ENCODE measurements at regions not wholly inside any gene's neighbourhood (a gene's known extent, or its start where the extent isn't known, plus 50 kb on each side); places are given as distances from the start of the nearest gene placed in this dataset.

DNA sequence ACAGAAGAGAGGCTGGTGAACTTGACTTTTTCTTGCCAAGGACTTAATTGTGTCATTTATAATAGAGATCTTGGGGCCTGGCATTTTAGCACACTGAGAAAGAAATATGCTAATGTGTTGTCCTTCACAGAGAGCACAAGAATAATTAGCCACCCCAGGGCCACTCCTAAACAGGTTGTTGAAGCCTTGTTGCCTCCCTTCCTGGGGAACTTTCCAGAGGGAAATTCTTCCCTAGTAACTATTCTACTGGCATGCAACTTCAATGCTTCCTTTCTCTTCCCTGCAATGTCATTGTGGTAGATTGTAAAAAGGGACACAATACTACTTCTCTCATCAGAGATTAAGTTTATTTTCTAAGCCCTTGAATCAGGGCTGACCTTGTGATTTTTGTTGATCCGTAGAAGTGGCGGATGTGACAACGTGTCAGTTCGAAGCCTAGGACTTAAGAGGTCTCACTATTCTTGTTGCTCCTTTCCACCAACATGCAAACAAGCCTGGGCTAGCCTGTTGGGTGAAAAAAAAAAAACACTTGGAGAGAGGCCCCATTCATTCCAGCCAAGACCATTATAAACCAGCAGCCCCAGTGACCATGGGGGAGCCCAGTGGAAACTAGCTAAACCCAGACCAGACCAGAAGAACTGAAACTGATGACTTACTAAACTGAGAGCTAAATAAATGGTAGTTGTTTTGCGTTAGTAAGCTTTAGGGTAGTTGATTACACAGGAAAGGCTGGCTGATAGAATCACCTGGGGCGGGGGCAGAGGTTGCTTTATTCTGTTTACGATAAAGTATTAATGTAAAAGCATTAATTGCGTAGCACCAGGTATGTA is 287.2 kb downstream of the SHQ1 start:
- no peak for DNase-seq

- DNase-seq: peak; percentile 61 to 64
Measured at GRCh38 chr3:72559385-72559784, 288.9 kb downstream of the SHQ1 start.

GRCh38 chr3:72558001-72558400 is 290.2 kb downstream of the SHQ1 start:
- DNase-seq: peak in 1 of 2 donors; percentile 41

DNA sequence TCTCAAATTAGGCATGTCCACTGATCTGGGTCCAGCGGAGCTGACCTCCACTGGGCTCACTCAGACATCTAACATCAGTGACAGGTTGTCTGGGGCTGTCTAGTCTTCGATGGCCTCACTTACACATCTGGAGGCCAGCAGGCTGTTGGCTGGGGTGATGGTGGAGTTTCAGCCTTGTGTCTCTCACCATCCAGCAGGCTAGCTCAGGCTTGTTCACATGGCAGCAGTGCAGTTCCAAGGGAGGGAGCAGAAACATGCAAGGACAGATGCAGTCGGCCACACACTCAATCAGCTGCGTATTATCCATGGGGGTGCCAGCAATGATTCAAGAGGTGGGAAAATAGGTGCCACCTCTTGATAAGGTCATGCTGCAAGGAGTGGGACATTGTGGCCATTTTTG is 292.5 kb downstream of the SHQ1 start:
- DNase-seq: no peak

DNA sequence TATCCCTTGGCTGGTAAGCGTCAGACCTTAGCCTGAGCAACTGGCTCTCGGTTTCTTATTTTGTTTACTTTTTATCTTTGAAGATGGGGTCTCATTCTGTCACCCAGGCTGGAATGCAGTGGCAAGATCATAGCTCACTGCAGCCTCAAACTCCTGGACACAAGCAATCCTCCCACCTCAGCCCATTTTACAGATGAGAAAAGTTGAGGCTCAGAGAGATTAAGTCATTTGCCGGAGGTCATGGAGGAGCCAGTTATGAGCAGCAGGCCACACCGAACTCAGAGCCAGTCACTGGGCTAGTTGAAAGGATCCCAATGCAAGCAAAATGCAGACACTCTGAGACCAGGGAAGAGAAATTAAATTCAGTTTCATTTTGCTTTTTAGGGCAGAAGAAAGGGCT is 293.6 kb downstream of the SHQ1 start:
- no peak for DNase-seq

DNA sequence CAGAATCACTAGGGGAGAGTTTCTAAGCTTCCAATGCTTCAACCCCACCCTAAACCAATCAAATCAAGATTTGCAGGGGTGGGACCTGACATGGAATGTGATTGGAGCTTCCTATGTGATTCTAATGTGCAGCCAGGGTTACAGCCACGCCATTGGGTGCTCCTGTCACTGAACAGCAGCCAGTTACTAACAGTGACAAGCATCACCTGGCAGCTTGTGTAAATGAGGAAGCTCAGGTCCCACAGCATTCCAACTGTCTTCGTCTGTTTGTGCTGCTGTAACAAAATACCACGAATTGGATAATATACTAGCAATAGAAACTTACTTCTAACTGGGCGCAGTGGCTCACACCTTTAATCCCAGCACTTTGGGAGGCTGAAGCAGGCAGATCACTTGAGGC is 294.9 kb downstream of the SHQ1 start:
- no peak for DNase-seq

- no peak for DNase-seq
Measured at GRCh38 chr3:72550582-72551262, 297.5 kb downstream of the SHQ1 start.

DNA sequence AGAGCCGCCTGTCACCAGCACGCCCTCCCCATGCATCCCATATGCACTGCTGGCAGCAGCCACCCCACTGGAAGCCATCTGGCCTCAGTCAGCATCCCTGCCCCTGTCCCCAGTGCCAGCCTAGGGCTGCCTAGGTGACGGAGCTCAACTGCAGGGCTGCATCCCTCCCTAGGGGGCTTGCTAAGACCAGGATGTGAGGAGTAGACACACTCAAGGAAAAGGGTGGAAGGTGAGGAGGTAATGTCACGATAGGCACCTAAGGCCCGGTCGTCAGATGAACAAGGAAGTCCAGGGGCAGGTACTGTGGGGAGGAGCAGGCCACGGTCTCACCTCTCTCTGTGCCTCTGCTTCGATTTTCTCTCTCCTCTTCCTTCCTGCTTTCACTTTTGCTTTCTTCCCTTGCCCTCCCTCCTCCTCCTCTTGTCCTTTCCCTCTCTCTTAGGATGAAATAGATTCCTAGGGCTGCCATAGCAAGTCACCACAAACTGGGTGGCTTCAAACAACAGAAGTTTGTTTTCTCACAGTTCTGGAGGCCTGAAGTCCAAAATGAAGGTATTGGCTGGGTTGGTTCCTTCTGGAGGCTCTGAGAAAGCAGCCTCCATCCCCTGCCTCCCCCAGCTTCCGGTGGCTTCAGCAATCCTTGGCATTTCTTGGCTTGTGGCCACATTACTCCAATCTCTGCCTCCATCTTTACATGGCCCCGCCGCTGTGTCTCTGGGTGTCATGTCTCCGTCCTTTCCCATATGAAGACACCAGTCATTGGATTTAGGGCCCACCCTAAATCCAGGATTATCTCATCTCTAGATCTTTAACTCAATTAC is 298.3 kb downstream of the SHQ1 start:
- DNase-seq: no peak

DNA sequence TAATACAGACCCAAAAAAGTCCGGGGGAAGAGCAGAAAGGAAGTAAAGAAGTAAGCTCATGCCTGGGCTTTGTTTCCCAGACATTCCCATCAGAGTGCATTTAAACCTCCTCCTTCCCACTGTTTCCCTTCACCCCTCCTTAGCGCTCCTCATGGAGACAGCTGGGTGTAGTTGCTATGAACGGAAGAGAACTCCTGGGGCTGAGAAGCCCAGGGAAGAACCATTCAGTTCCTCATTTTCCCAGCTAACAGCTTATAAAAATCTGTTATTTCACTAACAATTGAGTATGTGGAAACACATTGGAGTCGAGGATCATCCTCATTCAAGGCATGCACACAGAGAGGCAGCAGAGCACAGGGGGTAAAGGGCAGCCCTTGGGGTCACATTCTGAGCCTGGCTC is 299.3 kb downstream of the SHQ1 start:
- DNase-seq: peak; percentile 27 to 29

GRCh38 chr3:72548461-72548860 is 299.8 kb downstream of the SHQ1 start:
- DNase-seq: no peak

DNA sequence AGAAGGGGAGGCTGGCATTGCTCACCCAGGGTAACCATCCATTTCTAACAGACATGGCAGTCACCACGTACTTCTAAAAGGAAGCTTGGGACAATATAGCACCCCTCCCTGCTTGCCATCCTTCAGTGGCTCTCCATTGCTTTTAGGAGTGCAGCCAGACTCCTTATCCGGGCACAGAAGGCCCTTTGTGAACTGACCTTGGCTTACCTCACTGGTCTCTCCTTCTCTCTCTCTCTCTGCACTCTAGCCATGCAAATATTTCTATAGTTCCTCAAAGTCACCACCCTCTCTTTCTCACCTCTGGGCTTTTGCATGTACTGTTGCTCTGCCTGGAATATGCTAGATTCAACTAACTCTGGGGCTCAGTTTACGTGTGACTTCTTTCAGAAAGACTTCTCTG is 301.1 kb downstream of the SHQ1 start:
- no peak for DNase-seq

DNA sequence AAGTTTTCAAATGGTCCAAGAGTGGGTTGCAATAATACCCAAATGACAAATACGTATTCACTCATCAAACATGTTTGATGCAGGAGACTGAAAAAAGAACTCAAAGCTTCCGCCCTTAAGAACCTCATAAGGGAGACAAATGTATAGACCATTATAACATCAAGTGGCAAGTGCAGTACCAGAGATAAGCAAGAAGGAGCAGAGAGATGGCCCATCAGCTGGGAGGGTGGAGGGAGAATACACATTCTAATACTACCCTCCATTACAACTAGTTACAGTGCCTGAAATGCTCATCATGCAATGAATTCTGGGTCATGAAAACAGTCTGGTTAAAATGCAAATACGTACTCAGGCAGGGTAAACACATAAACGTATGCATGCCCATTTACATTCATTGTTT is 304.0 kb downstream of the SHQ1 start:
- no peak for DNase-seq

GRCh38 chr3:72543246-72543645 is 305.0 kb downstream of the SHQ1 start:
- peak; percentile 88 to 96 for DNase-seq

- peak; percentile 33 to 63 for DNase-seq
Measured at GRCh38 chr3:72542781-72543180, 305.5 kb downstream of the SHQ1 start.

DNA sequence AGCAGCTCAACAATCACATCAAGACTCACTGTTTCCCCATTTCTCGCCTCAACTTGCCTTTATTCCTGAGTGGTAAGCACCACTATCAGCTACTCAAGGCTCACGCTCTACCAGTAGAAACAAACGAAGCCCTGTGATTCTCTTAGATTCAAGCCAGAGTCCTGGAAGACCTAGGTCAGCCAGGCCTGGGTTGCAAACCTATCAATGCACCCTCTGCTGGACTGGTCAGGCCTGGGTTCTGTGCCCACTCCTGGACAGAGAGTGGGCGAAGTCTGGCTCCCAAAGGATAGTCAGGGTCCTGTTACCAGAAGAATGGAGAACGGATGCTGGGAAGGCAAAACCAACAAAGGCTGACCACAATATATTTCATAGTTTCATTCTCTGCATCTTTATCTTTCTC is 308.4 kb downstream of the SHQ1 start:
- DNase-seq: no peak

DNA sequence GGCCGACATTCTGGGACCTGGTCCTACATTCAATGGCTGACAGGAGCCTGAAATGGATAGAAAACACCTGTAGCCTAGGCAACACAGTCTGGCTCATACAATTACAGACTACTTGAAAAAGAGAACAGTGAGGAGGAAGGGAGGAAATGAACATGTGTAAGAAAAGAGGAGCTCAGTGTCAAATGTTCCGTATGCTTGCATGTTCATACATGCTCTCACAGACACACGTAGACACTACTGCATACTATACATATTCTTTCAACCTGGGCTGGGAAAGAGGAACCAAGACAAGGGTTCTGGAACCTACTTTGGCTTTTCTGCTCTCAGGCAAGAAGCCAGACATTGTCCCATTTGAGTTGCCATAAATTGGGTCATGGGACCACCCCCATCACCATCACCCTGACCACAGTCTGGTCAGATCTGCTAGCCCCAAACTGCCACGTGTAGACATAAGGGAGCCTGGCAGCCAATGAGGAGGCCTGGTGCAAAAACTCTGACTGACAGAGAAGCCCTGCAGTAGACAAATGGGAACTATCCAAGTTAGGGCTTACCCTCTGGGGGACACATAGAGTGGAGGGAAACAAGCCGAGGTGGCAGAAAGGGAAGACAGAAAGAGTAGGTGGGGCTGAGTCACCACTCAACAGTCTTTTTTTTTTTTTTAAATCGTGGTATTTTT is 310.0 kb downstream of the SHQ1 start:
- DNase-seq: peak; percentile 76

DNA sequence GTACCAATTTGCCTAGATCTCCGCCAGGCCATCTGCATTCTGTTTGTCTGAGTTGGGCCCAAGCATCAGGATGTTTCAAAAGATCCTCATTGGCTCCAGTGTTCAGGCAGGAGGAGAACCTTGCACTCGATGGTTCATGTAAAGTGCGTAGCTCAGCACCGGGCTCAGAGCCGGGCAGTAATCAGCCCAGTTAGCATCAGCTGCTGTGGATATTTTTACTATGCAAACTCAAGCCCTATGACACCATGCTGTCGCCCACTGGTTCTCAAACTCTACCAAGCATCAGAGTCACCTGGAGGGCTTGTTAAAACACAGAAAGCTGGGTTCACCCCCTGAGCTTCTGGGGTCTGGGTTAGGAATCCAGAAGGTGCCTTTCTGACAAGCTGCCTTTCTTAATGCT is 310.8 kb downstream of the SHQ1 start:
- no peak for DNase-seq

GRCh38 chr3:72536878-72537267 is 311.4 kb downstream of the SHQ1 start:
- no peak for DNase-seq

- no peak for DNase-seq
Measured at GRCh38 chr3:72536206-72536877, 311.9 kb downstream of the SHQ1 start.

DNA sequence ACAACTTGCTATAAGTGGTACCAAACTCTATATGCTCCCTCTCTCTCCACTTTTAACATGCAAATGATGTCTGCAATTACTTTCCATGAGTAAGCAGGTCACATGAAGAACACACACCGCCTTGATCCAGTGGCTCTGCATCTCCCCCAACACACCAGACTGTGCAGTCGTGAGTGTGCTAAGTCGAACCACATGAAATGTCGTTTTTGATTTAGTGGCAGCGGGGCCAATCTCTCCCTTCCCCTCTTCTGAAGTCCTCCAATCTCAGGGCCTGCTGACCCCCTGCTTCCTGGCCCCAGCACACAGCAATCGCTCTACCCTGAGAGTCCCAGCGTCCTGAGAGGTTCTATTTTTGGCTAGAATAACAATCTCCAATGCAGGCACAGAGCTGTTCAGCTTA is 312.5 kb downstream of the SHQ1 start:
- DNase-seq: peak in 1 of 2 donors; percentile 32

DNA sequence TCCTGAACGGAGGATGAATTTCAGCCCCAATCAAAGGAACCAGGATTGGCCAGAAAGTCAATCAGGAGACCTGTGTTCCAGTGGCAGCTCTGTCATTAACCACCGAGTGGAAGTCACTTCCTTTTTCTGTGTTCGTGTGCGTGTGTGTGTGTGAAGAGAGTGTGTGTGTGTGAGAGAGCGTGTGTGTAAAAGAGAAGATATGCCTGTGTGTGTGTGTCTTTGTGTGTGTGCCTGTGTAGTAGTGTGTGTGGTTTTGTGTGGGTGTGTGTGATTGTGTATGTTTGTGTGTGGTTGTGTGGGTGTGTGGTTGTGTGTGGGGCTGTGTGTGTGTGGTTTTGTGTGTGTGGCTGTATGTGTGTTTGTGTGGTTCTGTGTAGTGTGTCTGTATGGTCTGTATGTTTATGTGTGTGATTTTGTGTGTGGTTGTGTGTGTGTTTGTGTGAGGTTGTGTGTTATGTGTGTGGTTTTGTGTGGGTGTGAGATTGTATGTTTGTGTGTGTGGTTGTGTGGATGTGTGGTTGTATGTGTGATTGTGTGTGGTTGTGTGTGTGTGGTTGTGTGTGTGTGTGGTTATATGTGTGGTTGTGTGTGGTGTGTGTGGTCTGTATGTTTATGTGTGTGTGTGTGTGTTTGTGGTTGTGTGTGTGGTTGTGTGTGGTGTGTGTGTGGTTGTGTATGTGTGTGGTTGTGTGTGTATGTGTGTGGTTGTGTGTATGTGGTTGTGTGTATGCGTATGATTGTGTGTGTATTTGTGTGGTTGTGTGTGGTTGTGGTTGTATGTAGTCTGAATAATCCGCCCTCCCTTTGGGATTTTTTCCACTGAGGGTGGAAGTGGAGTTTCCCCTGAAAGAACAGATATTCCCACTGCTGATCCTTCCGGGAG is 314.4 kb downstream of the SHQ1 start:
- peak; percentile 37 to 60 for DNase-seq
